ENCODE measurements at regions not wholly inside any gene's neighbourhood (a gene's known extent, or its start where the extent isn't known, plus 50 kb on each side); places are given as distances from the start of the nearest gene placed in this dataset.
"Not testable (repeated sequence)": the region's sequence is repeated elsewhere in the genome, so short reads cannot be mapped to it uniquely, and the experiment has no call there.

DNA sequence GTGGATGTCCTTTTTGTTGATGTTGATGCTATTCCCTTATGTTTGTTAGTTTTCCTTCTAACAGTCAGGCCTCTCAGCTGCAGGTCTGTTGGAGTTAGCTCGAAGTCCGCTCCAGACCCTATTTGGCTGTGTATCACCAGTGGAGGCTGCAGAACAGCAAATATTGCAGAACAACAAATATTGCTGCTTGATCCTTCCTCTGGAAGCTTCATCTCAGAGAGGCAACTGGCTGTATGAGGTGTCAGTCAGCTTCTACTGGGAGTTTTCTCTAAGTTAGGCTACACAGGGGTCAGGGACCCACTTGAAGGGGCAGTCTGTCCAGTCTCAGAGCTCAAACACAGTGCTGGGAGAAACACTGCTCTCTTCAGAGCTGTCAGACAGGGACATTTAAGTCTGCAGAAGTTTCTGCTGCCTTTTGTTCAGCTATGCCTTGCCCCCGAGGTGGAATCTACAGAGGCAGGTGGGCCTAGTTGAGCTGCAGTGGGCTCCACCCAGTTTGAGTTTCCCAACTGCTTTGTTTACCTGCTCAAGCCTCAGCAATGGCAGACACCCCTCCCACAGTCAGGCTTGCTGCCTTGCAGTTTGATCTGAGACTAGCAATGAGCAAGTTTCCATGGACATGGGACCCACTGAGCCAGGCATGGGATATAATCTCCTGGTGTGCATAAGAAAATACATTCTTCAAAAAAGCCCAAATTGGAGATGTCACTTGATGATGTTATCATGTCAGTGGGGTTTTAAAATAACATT lies 99.5 kb downstream of the KDM5D start:
- no peak for DNase-seq (ENCODE audit: low read depth in 2 of 2, low spot score in 1 of 2)

DNA sequence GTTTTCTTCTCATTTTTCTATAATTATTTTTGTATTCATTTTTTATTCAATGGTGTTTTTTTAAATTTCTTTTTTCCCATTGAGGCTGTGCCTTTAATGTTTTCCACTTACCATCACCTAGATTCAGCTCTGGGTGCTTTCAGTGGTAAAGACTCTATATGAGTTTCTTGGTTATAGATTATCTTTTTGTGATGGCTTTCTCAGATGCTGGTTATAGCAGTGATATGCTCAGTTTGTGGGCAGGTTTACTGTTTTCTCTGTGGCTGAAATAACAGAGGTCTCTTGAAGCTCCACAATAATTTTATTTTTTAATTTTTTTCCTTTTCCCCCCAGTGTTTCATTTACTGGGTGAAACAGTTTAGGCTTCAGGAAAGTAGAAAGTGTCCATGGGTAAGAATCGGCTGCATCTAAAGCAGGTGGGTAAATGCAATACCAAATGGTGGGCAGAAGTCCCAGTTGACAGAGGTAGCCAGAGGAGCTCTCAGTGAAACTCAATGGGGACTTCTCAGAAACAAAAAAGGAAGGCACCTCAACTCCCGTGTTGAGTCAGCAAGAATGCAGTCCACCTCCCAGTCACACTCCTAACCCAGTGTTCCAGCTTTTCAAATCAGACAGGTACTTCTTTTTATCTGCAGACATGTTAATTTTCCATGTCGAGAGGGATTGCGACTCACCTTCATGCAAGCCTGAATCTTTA lies 106.7 kb downstream of the KDM5D start:
- DNase-seq (ENCODE audit: low read depth in 2 of 2, low spot score in 1 of 2): no peak

DNA sequence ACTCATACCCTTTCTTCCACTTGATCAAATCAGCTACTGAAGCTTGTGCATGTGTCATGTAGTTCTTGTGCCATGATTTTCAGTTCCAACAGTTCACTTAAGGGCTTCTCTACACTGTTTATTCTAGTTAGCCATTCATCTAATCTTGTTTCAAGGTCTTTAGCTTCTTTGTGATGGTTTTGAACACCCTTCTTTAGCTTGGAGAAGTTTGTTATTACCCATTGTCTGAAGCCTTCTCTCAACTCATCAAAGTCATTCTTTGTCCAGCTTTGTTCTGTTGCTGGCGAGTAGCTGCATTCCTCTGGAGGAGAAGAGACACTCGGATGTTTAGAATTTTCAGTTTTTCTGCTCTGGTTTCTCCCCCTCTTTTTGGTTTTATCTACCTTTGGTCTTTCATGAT lies 115.6 kb downstream of the KDM5D start:
- no peak for DNase-seq (ENCODE audit: low read depth in 2 of 2, low spot score in 1 of 2)

DNA sequence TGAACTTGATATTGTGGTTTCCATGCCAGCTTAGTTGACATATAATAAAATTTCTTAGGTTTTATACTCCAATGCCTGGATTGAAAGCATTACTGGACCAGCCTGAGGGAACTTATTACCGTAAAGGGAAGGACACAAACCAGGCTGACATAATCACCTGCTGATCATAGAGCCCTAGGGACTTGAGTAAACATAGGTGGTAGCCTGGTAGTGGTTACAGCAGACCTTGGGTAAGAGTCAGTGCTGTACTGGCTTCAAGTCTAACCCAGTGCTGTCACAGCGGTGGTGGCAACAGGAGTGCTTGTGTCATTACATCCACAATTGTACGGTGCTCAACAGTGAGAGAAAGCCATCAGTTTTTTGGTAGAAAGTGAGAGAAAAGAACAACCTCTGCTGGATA lies 122.1 kb downstream of the KDM5D start:
- DNase-seq (ENCODE audit: low read depth in 2 of 2, low spot score in 1 of 2): no peak

DNA sequence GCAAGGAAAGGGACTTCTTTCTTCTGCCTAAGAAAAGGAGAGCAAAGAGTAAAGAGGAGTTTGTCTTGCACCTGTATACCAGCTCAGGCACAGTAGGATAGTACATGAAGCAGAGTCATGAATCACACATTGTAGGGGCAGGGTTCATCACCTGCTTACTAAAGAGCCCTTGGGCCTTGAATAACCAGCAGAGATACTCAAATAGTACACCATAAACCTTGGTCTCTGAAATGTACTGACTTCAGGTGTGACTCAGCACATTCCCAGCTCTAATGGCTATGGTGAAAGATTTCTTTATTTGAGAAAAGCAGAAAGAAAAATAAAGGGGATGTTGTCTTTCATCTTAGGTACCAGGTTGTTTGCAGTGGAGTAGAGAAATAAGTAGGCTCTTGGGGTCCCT lies 122.8 kb downstream of the KDM5D start:
- no peak for DNase-seq (ENCODE audit: low read depth in 2 of 2, low spot score in 1 of 2)

DNA sequence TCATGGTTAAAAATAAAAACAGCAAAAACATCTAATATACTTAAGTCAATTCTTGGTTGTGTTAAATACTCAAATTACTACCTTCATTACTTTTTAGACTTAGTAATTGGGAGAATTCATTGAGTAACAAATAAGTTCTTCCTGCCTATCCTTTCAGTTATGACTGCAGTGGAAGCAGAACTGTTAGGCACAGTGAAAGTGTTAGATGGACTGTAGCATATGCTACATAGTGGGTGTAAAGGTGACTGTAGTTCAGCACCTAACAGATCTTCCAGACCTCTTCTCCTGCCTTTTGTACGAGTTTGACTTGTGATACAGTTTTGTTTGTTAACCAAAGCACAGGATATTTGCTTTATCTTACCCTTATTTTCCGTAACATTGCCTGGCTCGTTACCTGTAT lies 143.4 kb downstream of the KDM5D start:
- no peak for DNase-seq (ENCODE audit: low read depth in 2 of 2, low spot score in 1 of 2)

DNA sequence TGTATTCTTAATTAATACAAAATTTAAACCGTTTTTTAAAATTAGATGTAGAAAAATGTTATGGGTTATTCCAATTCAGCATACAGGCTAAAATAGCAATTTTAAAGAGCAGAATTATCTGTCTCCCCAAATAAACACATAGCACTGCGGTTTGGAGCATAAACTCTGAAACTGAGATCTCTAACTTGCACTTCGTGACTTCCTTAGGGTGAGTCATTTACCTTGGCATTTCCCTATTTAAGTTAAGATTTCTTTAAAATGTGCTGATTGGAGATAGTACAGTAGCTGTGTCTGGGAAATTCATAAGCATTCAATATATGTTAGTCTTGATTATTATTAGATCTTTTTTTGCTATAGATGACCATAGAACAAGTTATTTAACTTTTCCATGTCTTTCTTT lies 143.8 kb downstream of the KDM5D start:
- DNase-seq (ENCODE audit: low read depth in 2 of 2, low spot score in 1 of 2): no peak

DNA sequence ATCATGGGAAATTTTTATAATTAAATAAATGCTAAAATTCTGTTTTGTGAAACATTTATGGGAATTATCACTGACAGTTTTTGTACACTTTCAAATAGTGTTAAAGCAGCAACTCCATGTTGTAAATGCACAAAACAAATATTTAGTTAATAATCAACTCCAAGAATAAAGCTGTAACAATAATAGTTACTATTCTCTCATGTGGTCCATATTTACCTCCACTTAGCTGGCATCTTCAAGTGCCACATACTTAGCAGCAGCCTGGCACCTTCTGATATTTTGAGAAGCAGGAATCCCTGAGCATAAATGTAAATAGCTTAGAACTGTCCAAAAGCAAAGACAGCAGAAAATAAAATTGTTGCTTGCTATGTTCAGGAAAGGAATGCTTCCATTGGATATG lies 154.3 kb downstream of the KDM5D start:
- no peak for DNase-seq (ENCODE audit: low read depth in 2 of 2, low spot score in 1 of 2)

DNA sequence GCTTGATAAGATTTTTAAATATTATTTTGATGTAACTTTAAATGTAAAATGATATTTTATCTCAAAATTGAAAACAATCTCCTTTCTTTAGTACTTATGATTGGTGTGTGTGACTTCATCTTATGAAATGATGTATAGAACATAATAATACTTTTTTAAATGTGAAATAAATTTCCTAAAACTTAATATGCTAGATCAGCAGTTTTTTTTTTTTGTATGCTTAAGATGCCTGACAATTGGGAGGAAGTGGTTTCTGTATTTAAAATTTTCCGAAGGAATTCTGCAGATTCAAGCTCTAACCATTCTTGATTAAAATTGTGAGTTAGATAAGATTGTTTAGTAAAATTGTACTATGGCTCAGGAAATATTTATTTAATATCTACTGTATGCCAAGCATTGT lies 154.9 kb downstream of the KDM5D start:
- DNase-seq (ENCODE audit: low read depth in 2 of 2, low spot score in 1 of 2): no peak

DNA sequence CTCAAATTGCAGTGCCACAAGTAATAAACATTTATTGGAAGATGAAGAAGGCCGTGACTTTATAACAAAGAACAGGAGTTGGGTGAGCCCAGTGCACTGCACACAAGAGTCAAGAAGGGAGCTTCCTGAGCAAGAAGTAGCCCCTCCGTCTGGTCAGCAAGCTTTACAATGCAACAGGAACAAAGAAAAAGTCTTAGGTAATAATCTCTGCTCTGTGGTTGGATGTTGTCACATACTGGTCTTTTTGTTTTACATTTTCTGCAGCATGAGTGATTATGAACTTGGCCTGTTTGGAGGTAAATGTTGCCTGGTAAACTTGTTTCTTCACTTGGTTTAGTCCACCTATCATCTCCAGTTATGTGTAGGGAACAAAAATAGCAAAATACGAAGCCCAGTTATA lies 157.2 kb downstream of the KDM5D start:
- no peak for DNase-seq (ENCODE audit: low read depth in 2 of 2, low spot score in 1 of 2)

DNA sequence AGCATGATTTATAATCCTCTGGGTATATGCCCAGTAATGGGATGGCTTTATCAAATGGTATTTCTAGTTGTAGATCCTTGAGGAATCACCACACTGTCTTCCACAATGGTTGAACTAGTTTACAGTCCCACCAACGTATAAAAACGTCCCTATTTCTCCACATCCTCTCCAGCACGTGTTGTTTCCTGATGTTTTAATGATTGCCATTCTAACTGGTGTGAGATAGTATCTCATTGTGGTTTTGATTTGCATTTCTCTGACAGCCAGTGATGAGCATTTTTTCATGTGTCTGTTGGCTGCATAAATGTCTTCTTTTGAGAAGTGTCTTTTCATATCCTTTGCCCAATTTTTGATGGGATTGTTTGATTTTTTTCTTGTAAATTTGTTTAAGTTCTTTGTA lies 163.5 kb downstream of the KDM5D start:
- DNase-seq (ENCODE audit: low read depth in 2 of 2, low spot score in 1 of 2): not testable (repeated sequence)

DNA sequence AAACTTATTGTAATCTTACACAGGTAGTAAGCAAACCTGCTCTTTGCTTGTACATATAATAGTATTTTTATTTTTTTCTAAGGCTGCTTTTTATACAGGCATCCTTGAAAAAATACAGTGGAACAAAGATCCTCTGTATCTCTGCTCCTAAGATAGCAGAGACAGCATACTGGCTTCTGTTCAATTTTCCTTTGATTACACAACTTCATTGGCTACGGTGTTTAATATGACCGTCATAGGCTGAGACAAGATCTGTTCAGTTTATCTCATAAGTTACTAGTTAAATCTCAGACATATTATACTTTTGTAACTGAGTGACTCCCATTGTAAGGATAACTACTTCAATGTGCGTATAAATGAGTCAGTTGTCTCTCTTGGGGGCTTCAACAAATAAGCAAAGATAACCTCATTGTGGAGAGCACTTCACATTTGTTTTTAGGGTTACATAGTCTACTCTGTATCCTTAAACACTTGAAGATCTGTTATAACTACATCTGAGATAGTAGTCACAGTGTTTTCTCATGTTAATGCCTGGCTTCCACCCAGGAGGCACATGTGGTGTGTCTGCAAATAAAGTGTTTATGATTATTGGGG lies 166.1 kb downstream of the KDM5D start:
- DNase-seq (ENCODE audit: low read depth in 2 of 2, low spot score in 1 of 2): no peak

DNA sequence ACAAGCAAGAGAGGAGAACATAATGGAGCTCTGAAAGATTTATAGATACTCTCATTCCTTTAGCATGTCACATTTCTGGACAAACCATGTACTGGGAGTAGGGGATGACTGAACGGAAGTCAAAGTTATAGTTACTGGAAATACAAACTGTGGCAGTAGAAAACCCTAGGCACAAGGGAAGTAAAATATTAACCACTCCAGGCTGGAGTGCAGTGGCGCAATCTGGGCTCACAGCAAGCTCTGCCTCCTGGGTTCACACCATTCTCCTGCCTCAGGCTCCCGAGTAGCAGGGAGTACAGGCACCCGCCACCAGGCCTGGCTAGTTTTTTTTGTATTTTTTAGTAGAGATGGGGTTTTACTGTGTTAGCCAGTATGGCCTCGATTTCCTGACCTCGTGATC lies 167.3 kb downstream of the KDM5D start:
- no peak for DNase-seq (ENCODE audit: low read depth in 2 of 2, low spot score in 1 of 2)

DNA sequence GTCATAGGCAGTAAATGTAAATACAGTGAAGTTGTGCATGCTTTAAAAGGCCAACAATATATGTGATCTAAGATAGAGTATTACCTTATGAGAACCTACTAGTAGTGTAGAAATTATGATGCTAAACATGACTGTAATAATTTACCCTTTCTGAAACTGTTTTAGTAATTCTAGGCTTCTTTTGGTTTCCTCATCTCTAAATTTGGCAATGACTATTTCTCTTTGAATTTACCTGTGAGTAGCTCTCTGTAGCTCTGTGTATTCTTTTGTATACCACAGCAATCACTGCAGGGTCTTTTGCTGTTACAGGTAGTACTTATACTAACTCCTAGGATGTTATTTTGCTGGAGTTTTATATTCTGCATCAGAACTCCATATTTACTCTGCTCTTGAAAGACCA lies 169.6 kb downstream of the KDM5D start:
- DNase-seq (ENCODE audit: low read depth in 2 of 2, low spot score in 1 of 2): no peak

DNA sequence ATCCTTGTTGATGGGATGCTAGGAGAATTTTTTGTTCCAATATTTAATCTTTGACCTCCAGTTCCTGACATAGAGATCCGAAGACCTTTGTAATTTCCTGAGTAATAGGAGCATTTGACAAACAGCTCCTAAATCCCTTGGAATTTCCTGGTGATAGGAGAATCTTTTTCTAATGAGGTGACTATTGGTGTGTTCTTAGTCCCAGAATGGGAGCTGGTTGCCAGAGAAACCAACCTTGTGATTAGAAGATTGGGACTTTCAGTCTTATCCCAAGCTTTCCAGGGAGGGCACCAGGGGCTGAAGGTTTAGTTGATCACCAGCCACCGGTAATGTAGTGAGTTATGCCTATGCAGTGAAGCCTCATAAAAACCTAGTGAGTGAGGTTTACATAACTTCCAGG lies 170.9 kb downstream of the KDM5D start:
- no peak for DNase-seq (ENCODE audit: low read depth in 2 of 2, low spot score in 1 of 2)

DNA sequence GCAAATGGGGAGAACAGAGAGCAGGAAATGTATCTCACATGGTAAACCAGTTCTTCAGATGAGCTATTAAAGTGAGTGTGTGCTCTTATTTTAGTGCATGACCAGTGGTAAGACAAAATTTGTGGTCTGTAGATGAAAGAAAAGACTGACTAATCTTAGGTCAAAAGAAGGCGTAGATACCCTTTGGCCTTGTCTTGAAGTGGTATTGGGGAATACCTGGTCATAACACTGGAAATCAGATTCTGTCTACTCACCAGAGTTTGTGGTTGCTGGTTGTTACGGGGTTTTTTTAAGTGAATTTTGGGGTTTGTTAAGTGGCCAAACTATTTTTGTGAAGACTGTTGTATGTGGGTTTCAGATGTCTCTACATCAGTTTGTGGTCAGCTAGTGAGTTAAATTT lies 173.5 kb downstream of the KDM5D start:
- DNase-seq (ENCODE audit: low read depth in 2 of 2, low spot score in 1 of 2): no peak

DNA sequence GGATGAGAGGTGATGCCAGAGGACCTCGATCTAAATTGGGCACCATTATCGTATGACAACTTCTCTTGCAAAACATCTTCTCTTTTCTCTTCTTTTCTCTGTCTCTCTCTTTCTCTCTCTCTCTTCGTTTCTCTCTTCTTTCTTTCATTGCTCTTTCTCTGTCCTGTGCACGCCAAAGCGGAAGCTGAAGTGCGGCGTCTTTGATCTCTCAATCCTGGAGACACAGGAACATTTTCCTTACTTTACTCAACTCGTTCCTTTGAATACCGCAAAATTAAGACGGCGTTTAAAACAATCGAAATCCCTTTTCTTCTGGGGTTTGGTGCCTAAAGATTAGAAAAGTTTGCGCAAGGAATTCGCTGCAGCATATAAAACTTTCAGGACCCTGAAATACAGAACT lies 176.6 kb downstream of the KDM5D start:
- no peak for DNase-seq (ENCODE audit: low read depth in 2 of 2, low spot score in 1 of 2)

DNA sequence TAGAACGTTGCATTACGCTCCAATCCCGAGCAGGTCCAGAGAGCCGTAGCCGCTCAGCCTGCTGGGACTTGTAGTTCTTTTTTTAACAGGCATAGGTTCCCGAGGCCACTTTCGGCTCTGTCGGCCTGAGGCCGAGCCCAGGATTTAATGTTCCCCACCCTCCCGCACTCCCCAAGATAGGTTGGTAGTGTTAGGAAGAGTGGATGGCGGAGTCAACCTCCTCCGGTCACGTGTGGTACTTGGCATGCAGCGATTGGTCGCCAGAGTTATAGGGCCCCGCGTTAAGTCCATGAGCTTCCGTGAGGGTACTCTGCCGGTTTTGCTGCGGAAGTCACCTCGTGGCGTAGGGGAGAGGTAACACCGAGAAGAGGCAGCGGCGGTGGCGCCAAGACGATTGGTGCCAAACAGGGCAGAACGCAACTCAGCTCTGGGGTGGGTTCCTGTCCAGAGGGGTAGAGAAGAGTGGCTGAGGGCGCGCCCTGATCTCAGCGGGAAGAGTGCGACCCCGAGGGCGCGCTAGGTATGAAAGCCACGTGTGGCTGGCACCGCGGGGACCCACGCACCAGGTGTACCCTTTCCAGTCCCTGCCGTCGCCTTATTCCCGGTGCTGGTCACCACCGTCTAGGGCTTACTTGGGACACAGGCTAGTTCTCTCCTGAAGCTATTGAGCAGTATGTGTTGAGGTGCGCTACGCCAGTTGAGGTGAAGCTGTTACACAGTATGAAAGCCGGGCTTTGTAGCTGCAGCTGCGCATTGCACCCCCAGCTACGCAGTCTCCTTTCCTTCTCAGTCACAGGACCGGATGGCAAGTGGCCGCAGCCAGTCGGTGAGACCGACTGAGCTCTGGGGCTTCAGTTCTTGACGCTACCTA lies 177.2 kb downstream of the KDM5D start:
- peak in 1 of 2 donors; percentile 43 for DNase-seq (ENCODE audit: low read depth in 2 of 2, low spot score in 1 of 2)

DNA sequence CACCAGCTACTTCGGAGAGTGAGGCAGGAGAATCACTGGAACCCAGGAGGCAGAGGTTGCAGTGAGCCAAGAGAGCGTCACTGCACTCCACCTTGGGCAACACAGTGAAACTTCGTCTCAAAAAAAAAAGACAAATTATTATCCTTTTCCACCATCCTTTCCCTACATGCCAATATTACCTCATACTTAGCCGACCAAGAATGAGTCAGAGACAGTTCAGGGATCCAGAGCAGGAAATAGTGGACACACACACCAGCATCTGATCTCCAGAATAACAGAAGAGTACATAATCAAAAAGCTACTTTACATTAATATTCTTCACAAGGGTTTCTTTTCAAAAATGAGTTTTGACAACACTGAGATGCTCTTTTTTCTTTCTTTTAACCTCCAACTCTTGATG lies 185.4 kb downstream of the KDM5D start:
- no peak for DNase-seq (ENCODE audit: low read depth in 2 of 2, low spot score in 1 of 2)

DNA sequence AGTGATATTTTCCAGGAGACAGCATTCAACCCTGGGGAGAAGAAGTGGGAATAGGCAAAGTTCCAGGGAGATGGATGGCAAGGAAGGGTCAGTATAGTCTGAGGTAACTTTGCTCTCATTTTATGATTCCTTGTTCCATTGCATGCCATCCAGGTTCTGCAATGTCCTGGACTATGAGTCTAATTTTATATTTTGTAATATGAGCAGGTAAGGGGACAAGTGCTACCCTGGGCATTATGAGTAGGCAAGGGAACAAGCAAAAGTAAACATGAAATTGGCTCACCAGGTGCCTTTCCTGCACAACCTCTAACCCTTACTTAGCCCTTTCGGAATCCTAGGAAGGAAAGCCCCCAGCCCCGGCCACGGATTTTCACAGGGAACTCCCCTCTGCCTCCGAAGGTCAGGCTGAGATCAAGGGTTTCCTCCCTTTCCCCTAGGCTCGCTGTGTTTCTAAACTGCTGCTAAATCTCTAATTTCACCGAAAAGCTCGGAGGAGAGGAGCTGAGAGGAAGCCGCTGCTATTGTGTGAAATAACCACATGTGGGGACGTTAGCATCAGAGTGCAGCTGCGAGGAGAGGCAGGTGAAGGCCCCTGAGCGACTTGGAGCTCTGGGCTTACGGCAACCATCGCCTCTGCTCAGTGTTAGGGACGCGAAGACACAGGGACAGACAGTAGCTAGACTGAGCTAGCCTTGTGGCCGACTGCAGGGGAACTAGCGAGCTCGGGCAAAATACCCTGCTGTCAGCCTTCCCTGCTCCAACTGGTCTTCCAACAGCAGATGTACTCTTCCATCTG lies 194.7 kb downstream of the KDM5D start:
- DNase-seq (ENCODE audit: low read depth in 2 of 2, low spot score in 1 of 2): no peak
